Cardiac fibroblast (primary cell): ENCODE measurements at regions not wholly inside any gene's neighbourhood (a gene's known extent, or its start where the extent isn't known, plus 50 kb on each side); places are given as distances from the start of the nearest gene placed in this dataset.

ENCODE experiments used
- DNase-seq, 2 donors: peaks; one replicate each; pipeline versions ENCODE4 v3.0.0 to v3.0.0-alpha.2; 2010; ENCODE audit warnings: low read depth in 2 of 2
- H3K4me3 ChIP-seq, 2 donors: replicated peaks in 1 of 2; 1 replicate in 1 of 2; 2 replicates in 1 of 2; pipeline ENCODE4 v1.5.1; 2011; ENCODE audit warnings: low read depth in 2 of 2, low read length in 2 of 2, mild to moderate bottlenecking in 2 of 2, moderate library complexity in 1 of 2
- CTCF ChIP-seq: IDR thresholded peaks from one replicate; pipeline ENCODE4 v1.5.1; 2011; ENCODE audit warnings: low read depth, mild to moderate bottlenecking, low read length, inconsistent platforms

- DNase-seq = peak in 1 of 2 donors; percentile 20
- no peak for TF ChIP-seq CTCF
- no peak overlapping the region for H3K4me3 ChIP-seq
Observed at GRCh38 chr2:138275881-138276280, 225.7 kb upstream of the SPOPL start.

- no peak overlapping the region for H3K4me3 ChIP-seq
- TF ChIP-seq CTCF = no peak
- DNase-seq = no peak
Observed at GRCh38 chr2:138276339-138276738, 225.2 kb upstream of the SPOPL start.

- DNase-seq = no peak
- H3K4me3 ChIP-seq = no peak overlapping the region
- TF ChIP-seq CTCF = no peak
Observed at GRCh38 chr2:138277062-138277461, 224.5 kb upstream of the SPOPL start.

GRCh38 chr2:138279871-138280270 is 221.7 kb upstream of the SPOPL start:
- TF ChIP-seq CTCF = no peak
- H3K4me3 ChIP-seq = no peak overlapping the region
- DNase-seq = no peak

GRCh38 chr2:138280999-138281695 is 220.4 kb upstream of the SPOPL start:
- DNase-seq = no peak
- H3K4me3 ChIP-seq = no peak overlapping the region
- TF ChIP-seq CTCF = no peak

GRCh38 chr2:138282014-138282672 is 219.4 kb upstream of the SPOPL start:
- H3K4me3 ChIP-seq = no peak overlapping the region
- TF ChIP-seq CTCF = no peak
- no peak for DNase-seq
